GM12878 (cell line): ENCODE measurements at regions not wholly inside any gene's neighbourhood (a gene's known extent, or its start where the extent isn't known, plus 50 kb on each side); places are given as distances from the start of the nearest gene placed in this dataset.

Source experiments
- KDM1A ChIP-seq: fragments of 200-600 bp; sonication (generic); IDR thresholded peaks from 2 replicates; pipeline ENCODE4 v1.6.1; 2016; ENCODE audit warnings: borderline replicate concordance
- YY1 ChIP-seq: IDR thresholded peaks from 2 replicates; pipeline ENCODE4 v1.6.1; 2011; ENCODE audit warnings: low read depth, mild to moderate bottlenecking, low read length
- TF ChIP-seq, protein P1 (sequence below), 3 experiments: IDR thresholded peaks in 2 of 3; conservative IDR thresholded peaks in 1 of 3; 2 replicates each; pipeline ENCODE4 v1.5.1; 2011; ENCODE audit warnings: low read depth in 3 of 3, low read length in 3 of 3, mild to moderate bottlenecking in 3 of 3, control low read depth in 2 of 3, moderate library complexity in 2 of 3, inconsistent platforms in 1 of 3, mixed read lengths in 1 of 3; ENCODE audit not compliant: control insufficient read depth in 2 of 3, insufficient read depth in 1 of 3; ENCODE audit errors: extremely low read depth in 1 of 3
- TF ChIP-seq, protein P2 (sequence below): IDR thresholded peaks from 2 replicates; pipeline ENCODE4 v1.6.1; 2012; ENCODE audit warnings: low read length, inconsistent platforms

- TF ChIP-seq, protein P1, sequence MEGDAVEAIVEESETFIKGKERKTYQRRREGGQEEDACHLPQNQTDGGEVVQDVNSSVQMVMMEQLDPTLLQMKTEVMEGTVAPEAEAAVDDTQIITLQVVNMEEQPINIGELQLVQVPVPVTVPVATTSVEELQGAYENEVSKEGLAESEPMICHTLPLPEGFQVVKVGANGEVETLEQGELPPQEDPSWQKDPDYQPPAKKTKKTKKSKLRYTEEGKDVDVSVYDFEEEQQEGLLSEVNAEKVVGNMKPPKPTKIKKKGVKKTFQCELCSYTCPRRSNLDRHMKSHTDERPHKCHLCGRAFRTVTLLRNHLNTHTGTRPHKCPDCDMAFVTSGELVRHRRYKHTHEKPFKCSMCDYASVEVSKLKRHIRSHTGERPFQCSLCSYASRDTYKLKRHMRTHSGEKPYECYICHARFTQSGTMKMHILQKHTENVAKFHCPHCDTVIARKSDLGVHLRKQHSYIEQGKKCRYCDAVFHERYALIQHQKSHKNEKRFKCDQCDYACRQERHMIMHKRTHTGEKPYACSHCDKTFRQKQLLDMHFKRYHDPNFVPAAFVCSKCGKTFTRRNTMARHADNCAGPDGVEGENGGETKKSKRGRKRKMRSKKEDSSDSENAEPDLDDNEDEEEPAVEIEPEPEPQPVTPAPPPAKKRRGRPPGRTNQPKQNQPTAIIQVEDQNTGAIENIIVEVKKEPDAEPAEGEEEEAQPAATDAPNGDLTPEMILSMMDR (IDR thresholded peaks at IDR 0.05 in 2 of 3, conservative IDR thresholded peaks at IDR 0.05 in 1 of 3; ENCODE audit: control insufficient read depth in 2 of 3, extremely low read depth in 1 of 3, insufficient read depth in 1 of 3, low read depth in 3 of 3, low read length in 3 of 3) = no peak
- TF ChIP-seq, protein P2, sequence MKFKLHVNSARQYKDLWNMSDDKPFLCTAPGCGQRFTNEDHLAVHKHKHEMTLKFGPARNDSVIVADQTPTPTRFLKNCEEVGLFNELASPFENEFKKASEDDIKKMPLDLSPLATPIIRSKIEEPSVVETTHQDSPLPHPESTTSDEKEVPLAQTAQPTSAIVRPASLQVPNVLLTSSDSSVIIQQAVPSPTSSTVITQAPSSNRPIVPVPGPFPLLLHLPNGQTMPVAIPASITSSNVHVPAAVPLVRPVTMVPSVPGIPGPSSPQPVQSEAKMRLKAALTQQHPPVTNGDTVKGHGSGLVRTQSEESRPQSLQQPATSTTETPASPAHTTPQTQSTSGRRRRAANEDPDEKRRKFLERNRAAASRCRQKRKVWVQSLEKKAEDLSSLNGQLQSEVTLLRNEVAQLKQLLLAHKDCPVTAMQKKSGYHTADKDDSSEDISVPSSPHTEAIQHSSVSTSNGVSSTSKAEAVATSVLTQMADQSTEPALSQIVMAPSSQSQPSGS = no peak
- TF ChIP-seq KDM1A (no peak), YY1 (no peak)
Measured at GRCh38 chr2:48870942-48871341, 115.4 kb upstream of the LHCGR start.
